ENCODE measurements at regions not wholly inside any gene's neighbourhood (a gene's known extent, or its start where the extent isn't known, plus 50 kb on each side); places are given as distances from the start of the nearest gene placed in this dataset.

DNA sequence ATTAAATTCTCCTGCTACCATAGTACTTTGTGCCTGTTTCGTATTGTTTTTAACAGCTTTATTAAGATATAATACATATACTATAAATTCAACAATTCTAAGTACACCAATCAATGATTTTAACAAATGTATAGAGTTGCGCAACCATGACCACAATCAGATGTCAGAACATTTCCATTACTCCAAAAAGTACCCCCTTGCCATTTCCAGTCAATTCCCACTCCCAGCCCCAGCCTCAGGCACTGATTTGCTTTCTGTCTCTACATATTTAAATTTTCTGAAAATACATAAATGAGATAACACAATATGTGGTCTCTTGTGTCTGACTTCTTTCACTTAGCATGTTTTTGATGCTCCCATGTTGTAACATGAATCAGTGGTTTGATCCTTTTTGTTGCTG, 193.9 kb downstream of the FIGN start:
- Mint-ChIP-seq H3K27me3 (ENCODE audit: insufficient read depth) (no peaks in the 10 kb centered on the region), H3K4me3 (no peak overlapping the region), H3K9me3 (peaks cover 5% of the 10 kb centered on the region), H3K4me1 (ENCODE audit: low read depth) (no peaks in the 10 kb centered on the region), H3K36me3 (ENCODE audit: low read depth) (no peaks in the 10 kb centered on the region), H3K27ac (no peak overlapping the region)
- no peak for DNase-seq (ENCODE audit: low spot score)
- intact Hi-C loops (cut with micrococcal nuclease): no loop called here

DNA sequence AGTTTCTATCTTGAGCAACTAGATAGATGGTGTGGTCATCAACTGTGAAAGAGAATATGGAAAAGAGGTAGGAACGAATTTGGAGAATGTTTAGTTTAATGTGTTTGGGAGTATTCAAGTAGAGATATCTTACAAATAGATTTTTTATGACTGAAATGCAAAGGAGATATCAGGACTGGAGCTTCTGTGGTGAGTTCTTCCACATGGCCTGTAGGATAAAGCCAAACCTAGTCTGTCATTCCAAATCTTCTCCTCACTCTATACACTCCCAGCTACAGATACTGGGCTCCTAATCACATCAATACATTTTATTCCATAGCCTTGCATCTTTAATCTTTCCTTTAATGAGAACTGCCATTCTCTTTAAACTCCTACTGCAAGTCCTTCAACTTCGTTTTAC, 194.3 kb downstream of the FIGN start:
- Mint-ChIP-seq H3K4me1 (ENCODE audit: low read depth) (no peaks in the 10 kb centered on the region), H3K27me3 (ENCODE audit: insufficient read depth) (no peaks in the 10 kb centered on the region), H3K27ac (no peak overlapping the region), H3K36me3 (ENCODE audit: low read depth) (no peaks in the 10 kb centered on the region), H3K4me3 (no peak overlapping the region), H3K9me3 (peaks cover 5% of the 10 kb centered on the region)
- no peak for DNase-seq (ENCODE audit: low spot score)
- intact Hi-C loops (cut with micrococcal nuclease): no loop called here

DNA sequence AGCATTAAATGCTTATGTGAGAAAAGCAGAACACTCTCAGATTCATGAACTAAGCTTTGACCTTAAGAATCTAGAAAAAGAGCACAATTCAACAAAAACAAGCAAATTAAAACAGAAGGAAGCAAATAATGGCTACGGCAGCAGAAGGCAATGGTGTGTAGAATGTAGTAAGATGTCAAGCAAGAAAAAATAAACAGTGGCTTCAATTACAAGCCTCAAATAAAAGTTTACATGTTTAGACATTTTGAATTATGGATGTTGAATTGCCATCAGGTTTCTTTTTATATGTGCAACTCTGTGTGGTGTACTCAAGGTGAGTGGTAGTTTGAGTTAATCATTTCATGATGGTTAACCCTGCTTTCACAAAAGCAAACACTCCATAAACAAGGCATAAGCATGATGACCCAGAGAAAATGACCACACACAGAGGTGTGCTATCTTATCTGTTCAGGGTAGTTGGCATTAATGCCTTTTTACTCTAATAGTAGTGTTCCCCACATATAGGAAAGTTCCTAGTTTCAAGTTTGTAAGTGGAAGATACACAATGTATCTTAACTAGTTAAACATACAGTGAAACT, 207.1 kb downstream of the FIGN start:
- Mint-ChIP-seq H3K36me3 (ENCODE audit: low read depth) (no peaks in the 10 kb centered on the region), H3K27ac (no peak overlapping the region), H3K4me3 (no peak overlapping the region), H3K9me3 (peaks cover 7% of the 10 kb centered on the region), H3K4me1 (ENCODE audit: low read depth) (no peaks in the 10 kb centered on the region), H3K27me3 (ENCODE audit: insufficient read depth) (no peaks in the 10 kb centered on the region)
- DNase-seq (ENCODE audit: low spot score): no peak
- intact Hi-C loops (cut with micrococcal nuclease): no loop called here

DNA sequence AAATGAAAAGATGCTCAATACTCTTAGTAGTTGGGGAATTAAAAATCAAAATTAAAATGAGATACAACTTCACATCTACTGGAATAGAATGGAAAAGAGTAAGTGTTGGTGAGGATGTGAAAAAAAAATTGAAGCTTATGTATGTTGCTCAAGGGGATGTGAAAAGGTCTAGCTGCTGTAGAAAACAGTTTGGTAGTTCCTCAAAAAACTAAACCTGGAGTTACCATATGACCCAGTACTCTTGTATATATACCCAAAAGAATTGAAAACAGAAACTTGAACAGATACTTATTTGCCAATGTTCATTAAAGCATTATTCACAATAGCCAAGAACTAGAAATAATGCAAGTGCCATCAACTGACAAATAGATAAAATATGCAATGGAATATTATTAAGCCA, 208.4 kb downstream of the FIGN start:
- no peaks in the 10 kb centered on the region for H3K36me3 Mint-ChIP-seq (ENCODE audit: low read depth)
- H3K4me3 Mint-ChIP-seq: no peak overlapping the region
- no peak for DNase-seq (ENCODE audit: low spot score)
- H3K27ac Mint-ChIP-seq: no peak overlapping the region
- no peaks in the 10 kb centered on the region for H3K27me3 Mint-ChIP-seq (ENCODE audit: insufficient read depth)
- intact Hi-C loops (cut with micrococcal nuclease): no loop called here
- no peaks in the 10 kb centered on the region for H3K4me1 Mint-ChIP-seq (ENCODE audit: low read depth)
- peaks cover 7% of the 10 kb centered on the region for H3K9me3 Mint-ChIP-seq

DNA sequence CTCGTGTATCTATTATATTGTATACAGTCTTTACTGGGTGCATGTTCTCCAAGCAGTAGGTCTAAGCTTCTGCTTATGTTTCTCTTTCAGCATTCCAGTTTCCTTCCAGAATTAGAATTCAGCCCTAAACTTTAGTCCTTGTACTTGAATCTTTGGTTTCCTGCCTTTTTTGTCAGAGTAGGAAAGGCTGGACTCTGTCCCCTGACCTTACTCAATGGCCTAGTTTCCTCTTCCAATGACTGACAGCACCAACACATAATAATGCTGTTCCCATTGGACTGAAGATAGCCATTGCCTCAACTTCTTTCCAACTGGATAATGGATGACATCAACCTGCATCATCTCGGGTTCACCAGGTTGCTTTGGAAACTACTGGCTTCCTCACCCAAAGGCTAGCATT, 217.0 kb downstream of the FIGN start:
- no peak overlapping the region for H3K4me3 Mint-ChIP-seq
- H3K27ac Mint-ChIP-seq: no peak overlapping the region
- DNase-seq (ENCODE audit: low spot score): no peak
- no peaks in the 10 kb centered on the region for H3K9me3 Mint-ChIP-seq
- no peaks in the 10 kb centered on the region for H3K36me3 Mint-ChIP-seq (ENCODE audit: low read depth)
- no peaks in the 10 kb centered on the region for H3K27me3 Mint-ChIP-seq (ENCODE audit: insufficient read depth)
- intact Hi-C loops (cut with micrococcal nuclease): no loop called here
- no peaks in the 10 kb centered on the region for H3K4me1 Mint-ChIP-seq (ENCODE audit: low read depth)

DNA sequence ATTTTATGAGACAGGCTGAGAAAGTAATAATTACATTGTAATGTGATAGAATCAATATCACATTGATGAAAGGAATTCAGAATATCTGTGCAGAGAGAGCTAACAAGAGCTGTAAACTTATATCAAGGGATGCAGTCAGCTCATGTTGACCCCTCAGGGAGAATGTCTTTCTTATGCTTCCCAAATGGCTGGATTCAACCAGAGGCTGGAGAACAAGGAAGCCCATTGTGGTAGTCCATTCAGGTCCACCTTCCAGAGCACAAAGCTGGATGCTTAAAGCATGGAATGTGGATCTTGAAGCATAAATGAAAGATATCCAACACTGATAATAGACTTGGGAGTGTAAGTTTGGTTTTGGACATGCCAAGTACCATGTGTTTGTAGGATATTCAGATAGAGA, 220.0 kb downstream of the FIGN start:
- no peak overlapping the region for H3K27ac Mint-ChIP-seq
- intact Hi-C loops (cut with micrococcal nuclease): no loop called here
- no peak for DNase-seq (ENCODE audit: low spot score)

DNA sequence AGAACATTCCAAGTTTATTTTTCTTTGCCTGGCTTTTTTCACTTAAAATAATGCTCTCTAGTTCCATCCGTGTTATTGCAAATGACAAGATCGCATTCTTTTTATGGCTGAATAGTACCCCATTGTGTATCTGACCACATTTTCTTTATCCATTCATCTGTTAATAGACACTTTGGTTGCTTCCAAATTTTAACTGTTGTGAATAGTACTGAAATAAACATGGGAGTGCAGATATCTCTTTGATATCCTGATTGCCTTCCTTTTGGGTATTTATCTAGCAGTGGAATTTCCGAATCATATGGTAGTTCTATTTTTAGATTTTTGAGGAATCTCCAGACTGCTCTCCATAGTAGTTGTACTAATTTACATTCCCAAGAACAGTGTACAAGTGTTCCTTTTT, 230.5 kb downstream of the FIGN start:
- Mint-ChIP-seq H3K4me3 (no peak overlapping the region), H3K27me3 (ENCODE audit: insufficient read depth) (no peaks in the 10 kb centered on the region), H3K9me3 (no peaks in the 10 kb centered on the region), H3K4me1 (ENCODE audit: low read depth) (no peaks in the 10 kb centered on the region), H3K36me3 (ENCODE audit: low read depth) (no peaks in the 10 kb centered on the region), H3K27ac (no peak overlapping the region)
- intact Hi-C loops (cut with micrococcal nuclease): no loop called here
- DNase-seq (ENCODE audit: low spot score): no peak

More for the DNA sequence above, 220.0 kb downstream of the FIGN start:
- Mint-ChIP-seq H3K9me3 (no peaks in the 10 kb centered on the region), H3K36me3 (ENCODE audit: low read depth) (no peaks in the 10 kb centered on the region), H3K4me1 (ENCODE audit: low read depth) (no peaks in the 10 kb centered on the region), H3K27me3 (ENCODE audit: insufficient read depth) (no peaks in the 10 kb centered on the region), H3K4me3 (no peak overlapping the region)

DNA sequence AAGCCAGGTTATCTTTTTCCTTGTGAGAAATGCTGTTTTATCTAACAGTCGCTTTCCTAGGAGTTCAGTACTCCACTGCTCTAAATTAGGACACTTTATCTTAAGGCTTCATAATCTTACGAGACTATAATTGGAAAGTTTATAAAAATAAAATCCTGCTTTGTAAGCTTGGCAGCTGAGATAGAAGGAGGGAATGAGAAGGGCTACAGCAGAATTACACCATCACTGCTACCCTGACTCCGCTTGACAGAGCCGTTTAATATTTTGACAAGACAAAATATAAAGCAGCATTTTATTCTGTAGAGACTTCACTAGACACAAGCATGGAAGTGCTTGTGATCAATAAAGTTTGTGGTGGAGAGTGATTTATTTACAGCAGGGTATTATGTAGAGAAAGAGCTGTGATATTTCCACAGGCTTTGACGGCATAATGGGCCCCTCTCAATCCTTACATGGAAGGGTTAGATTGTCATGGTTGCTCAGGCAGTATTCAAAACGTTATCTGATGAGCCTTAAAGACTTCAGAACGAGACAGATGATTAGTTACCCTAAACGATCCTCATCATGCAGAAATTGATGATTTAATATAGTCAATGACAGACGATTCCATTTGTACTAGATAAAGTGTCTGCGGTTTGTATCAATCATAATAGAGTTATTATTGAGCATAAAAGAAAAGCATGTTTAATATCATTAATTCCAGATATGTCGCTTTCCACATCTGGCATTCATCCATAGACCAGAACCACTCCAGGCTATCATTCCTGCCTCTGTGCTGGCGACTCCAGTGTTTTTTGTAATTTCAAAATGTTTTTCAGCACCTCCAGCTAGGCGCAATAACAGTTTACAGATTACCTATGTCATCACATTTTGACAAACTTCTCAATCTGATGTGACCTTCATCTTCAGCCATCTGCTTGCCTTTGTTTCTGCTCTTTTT, 242.2 kb downstream of the FIGN start:
- H3K4me1 Mint-ChIP-seq (ENCODE audit: low read depth): no peaks in the 10 kb centered on the region
- no peak overlapping the region for H3K27ac Mint-ChIP-seq
- H3K27me3 Mint-ChIP-seq (ENCODE audit: insufficient read depth): no peaks in the 10 kb centered on the region

DNA sequence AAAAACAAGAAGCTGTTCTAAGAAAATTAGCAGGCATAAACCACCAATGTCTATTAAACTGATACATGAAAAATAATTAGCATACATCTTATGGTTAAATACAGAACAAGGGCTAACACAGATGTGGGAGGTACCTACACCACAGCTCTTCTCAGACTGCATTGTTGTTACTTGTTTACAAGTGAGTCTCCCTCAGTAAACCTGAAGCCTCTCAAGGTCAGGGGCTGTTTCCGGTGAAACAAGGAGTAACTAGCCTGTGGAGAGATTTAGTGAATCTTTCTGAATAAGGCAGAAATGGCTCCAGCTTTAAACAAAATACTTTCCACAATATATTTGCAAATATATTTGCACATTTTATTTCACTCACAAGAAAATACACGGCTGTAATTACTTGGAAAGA, 244.0 kb downstream of the FIGN start:
- H3K4me3 Mint-ChIP-seq: no peak overlapping the region
- H3K36me3 Mint-ChIP-seq (ENCODE audit: low read depth): no peaks in the 10 kb centered on the region
- H3K4me1 Mint-ChIP-seq (ENCODE audit: low read depth): no peaks in the 10 kb centered on the region
- H3K27me3 Mint-ChIP-seq (ENCODE audit: insufficient read depth): no peaks in the 10 kb centered on the region
- intact Hi-C loops (cut with micrococcal nuclease): no loop called here
- DNase-seq (ENCODE audit: low spot score): no peak
- peaks cover 4% of the 10 kb centered on the region for H3K9me3 Mint-ChIP-seq
- no peak overlapping the region for H3K27ac Mint-ChIP-seq

More for the DNA sequence above, 242.2 kb downstream of the FIGN start:
- DNase-seq (ENCODE audit: low spot score): no peak
- H3K36me3 Mint-ChIP-seq (ENCODE audit: low read depth): no peaks in the 10 kb centered on the region
- intact Hi-C loops (cut with micrococcal nuclease): no loop called here
- peaks cover 4% of the 10 kb centered on the region for H3K9me3 Mint-ChIP-seq
- H3K4me3 Mint-ChIP-seq: no peak overlapping the region

DNA sequence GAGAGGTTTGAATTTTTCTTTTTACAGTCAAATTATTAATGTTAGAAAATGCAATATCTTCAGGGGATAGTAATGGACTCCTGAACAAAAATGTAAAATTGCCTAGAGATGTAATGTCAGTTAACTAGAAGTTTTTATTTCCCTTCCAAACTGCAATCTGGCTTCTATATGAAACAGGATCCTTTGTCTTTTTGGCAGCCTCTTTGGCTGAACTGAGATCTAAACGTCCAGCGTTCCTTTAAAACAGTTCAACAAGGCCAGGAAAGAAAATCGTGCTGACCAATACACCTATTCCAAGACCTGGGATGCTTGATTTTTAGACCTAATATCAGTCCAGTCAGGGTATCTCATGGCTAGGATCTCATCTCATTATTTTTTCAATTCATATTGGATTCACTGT, 245.5 kb downstream of the FIGN start:
- H3K36me3 Mint-ChIP-seq (ENCODE audit: low read depth): no peaks in the 10 kb centered on the region
- no peaks in the 10 kb centered on the region for H3K4me1 Mint-ChIP-seq (ENCODE audit: low read depth)
- intact Hi-C loops (cut with micrococcal nuclease): no loop called here
- H3K9me3 Mint-ChIP-seq: no peaks in the 10 kb centered on the region
- H3K4me3 Mint-ChIP-seq: no peak overlapping the region
- H3K27ac Mint-ChIP-seq: no peak overlapping the region
- no peaks in the 10 kb centered on the region for H3K27me3 Mint-ChIP-seq (ENCODE audit: insufficient read depth)
- DNase-seq (ENCODE audit: low spot score): no peak

DNA sequence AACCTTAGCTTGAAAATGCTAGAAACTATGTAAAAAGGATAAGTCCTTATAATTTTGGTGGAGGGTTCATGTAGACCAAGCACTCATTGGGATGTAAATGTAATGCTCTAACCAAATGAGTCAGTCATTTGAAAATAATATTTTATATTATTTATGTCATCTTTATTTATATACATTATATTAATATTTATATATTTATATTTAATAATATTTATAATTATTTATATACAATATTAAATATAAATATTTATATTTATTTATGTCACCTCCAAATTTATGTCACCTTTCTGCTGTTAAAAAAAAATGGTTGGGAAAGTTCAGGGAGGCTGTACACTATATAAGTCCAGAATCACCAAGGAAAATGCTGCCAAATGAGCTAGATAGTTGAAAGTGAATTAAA, 254.3 kb downstream of the FIGN start:
- no peaks in the 10 kb centered on the region for H3K9me3 Mint-ChIP-seq
- H3K4me1 Mint-ChIP-seq (ENCODE audit: low read depth): no peaks in the 10 kb centered on the region
- no peaks in the 10 kb centered on the region for H3K36me3 Mint-ChIP-seq (ENCODE audit: low read depth)
- intact Hi-C loops (cut with micrococcal nuclease): no loop called here
- DNase-seq (ENCODE audit: low spot score): no peak
- H3K27me3 Mint-ChIP-seq (ENCODE audit: insufficient read depth): no peaks in the 10 kb centered on the region
- no peak overlapping the region for H3K27ac Mint-ChIP-seq
- no peak overlapping the region for H3K4me3 Mint-ChIP-seq

DNA sequence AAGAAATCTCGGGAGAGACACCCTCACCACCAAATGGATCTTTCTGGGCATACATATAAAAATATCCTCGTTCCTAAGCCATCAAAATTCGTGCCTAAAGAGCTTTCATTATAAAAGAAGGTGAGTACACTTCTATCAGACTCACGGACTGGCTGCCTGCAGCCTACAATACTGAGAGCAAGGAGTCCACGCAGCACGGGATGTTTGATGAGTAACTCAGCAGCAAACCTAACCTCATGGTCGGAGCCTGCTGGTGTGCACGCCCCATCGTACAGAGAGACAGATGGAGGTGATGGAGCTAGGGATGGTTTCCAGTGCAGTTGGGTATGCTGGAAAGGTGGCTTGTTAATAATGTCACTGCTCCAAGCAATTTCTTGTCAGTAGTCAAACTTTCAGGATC, 256.2 kb downstream of the FIGN start:
- Mint-ChIP-seq H3K36me3 (ENCODE audit: low read depth) (no peaks in the 10 kb centered on the region), H3K27ac (no peak overlapping the region), H3K9me3 (no peaks in the 10 kb centered on the region), H3K4me1 (ENCODE audit: low read depth) (no peaks in the 10 kb centered on the region), H3K4me3 (no peak overlapping the region), H3K27me3 (ENCODE audit: insufficient read depth) (no peaks in the 10 kb centered on the region)
- intact Hi-C loops (cut with micrococcal nuclease): no loop called here
- DNase-seq (ENCODE audit: low spot score): no peak

DNA sequence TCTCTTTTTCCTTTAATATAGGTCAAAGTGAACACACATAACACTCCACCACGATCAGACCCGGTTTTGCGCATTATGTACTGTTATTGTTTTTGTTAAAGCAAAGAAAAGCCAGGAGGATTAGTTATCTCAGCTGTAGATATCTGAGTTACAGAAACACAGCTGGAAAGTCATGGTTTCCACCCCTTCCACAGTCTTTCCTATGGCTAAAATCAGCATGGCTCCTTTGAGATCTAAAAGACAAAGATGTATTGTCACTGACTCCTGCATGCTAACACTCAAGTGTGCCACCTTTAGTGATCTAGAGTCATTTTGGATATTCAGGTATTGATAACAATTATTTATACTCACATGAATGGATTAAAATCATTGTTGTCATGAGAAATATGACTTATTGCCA, 260.0 kb downstream of the FIGN start:
- intact Hi-C loops (cut with micrococcal nuclease): no loop called here
- H3K4me3 Mint-ChIP-seq: no peak overlapping the region
- no peak for DNase-seq (ENCODE audit: low spot score)
- no peak overlapping the region for H3K27ac Mint-ChIP-seq
- no peaks in the 10 kb centered on the region for H3K27me3 Mint-ChIP-seq (ENCODE audit: insufficient read depth)
- H3K4me1 Mint-ChIP-seq (ENCODE audit: low read depth): no peaks in the 10 kb centered on the region
- no peaks in the 10 kb centered on the region for H3K36me3 Mint-ChIP-seq (ENCODE audit: low read depth)
- H3K9me3 Mint-ChIP-seq: no peaks in the 10 kb centered on the region
